Small intestine (tissue), 7 donors: ENCODE measurements at regions not wholly inside any gene's neighbourhood (a gene's known extent, or its start where the extent isn't known, plus 50 kb on each side); places are given as distances from the start of the nearest gene placed in this dataset.
A peak's percentile ranks its signal among the peaks of the same experiment; 100 is the strongest.

Experiments used
- DNase-seq, 2 donors: peaks; one replicate each; pipeline versions ENCODE4 v3.0.0 to v3.0.0-alpha.2; 2013
- FAIRE-seq: peaks from 2 replicates; lab custom pipeline; 2012; peaks lifted over from hg19 to GRCh38; lab: Jason Lieb, UNC
- H3K27ac ChIP-seq, 3 donors: one replicate each; pipeline ENCODE4 v1.5.1; 2013; ENCODE audit warnings: low read length in 2 of 3, mild to moderate bottlenecking in 2 of 3, control low read depth in 1 of 3, inconsistent platforms in 1 of 3, low read depth in 1 of 3, moderate library complexity in 1 of 3
- H3K27me3 ChIP-seq, 3 donors: one replicate each; pipeline ENCODE4 v1.6.1; 2013; ENCODE audit warnings: low read length in 3 of 3, inconsistent platforms in 1 of 3; ENCODE audit not compliant: control insufficient read depth in 3 of 3, insufficient read depth in 3 of 3
- H3K36me3 ChIP-seq, 3 donors: one replicate each; pipeline ENCODE4 v1.6.1; 2013; ENCODE audit warnings: low read length in 3 of 3, inconsistent platforms in 1 of 3, low read depth in 1 of 3, mild to moderate bottlenecking in 1 of 3, moderate library complexity in 1 of 3; ENCODE audit not compliant: control insufficient read depth in 3 of 3, insufficient read depth in 2 of 3
- H3K4me1 ChIP-seq, 3 donors: one replicate each; pipeline ENCODE4 v1.6.1; 2013; ENCODE audit warnings: low read length in 2 of 3, inconsistent platforms in 1 of 3, low read depth in 1 of 3, mild to moderate bottlenecking in 1 of 3, moderate library complexity in 1 of 3; ENCODE audit not compliant: control insufficient read depth in 3 of 3, insufficient read depth in 2 of 3
- H3K4me3 ChIP-seq, 3 donors: one replicate each; pipeline ENCODE4 v1.5.1; 2013; ENCODE audit warnings: low read length in 3 of 3, control low read depth in 1 of 3, inconsistent platforms in 1 of 3, low read depth in 1 of 3, mild to moderate bottlenecking in 1 of 3, moderate library complexity in 1 of 3
- H3K9me3 ChIP-seq, 2 donors: one replicate each; pipeline ENCODE4 v1.6.1; 2013; ENCODE audit warnings: low read depth in 1 of 2, low read length in 1 of 2; ENCODE audit not compliant: control insufficient read depth in 2 of 2, insufficient read depth in 1 of 2
- WGBS, 3 donors: extraction: QIAGEN DNeasy Blood & Tissue Kit; methylation state at CpG; one replicate each; pipeline ENCODE4 v1.1.7; 2013; 5-methylcytosine and 5-hydroxymethylcytosine counted together
- donor health status: healthy with polysubstance abuse.
- donor health status: control.
- donor health status: control.
- donor health status: Bipolar disorder and iron deficiency.
- donor health status: healthy.

- Histone ChIP-seq H3K36me3 (no peaks in the 10 kb centered on the region), H3K27ac (no peak overlapping the region), H3K4me1 (no peaks in the 10 kb centered on the region), H3K27me3 (no peaks in the 10 kb centered on the region), H3K4me3 (no peak overlapping the region), H3K9me3 (no peaks in the 10 kb centered on the region)
- DNase-seq (no peak), FAIRE-seq (no peak)
- WGBS, 3 donors: 82 to 94% (median 92%) methylated on average over 3 of the region's 3 CpGs
These were observed 165.9 kb upstream of the TMEM260 start for GRCh38 chr14:56413721-56414120.

- H3K4me3 ChIP-seq: no peak overlapping the region
- WGBS, 3 donors: 85 to 93% (median 92%) methylated on average over 3 of the region's 3 CpGs
- no peak overlapping the region for H3K27ac ChIP-seq
- no peaks in the 10 kb centered on the region for H3K27me3 ChIP-seq
- FAIRE-seq (no peak), DNase-seq (no peak)
- no peaks in the 10 kb centered on the region for H3K4me1 ChIP-seq
- no peaks in the 10 kb centered on the region for H3K36me3 ChIP-seq
- no peaks in the 10 kb centered on the region for H3K9me3 ChIP-seq
These were observed 165.4 kb upstream of the TMEM260 start for GRCh38 chr14:56414236-56414635.

GRCh38 chr14:56416213-56416612, 163.4 kb upstream of the TMEM260 start:
- H3K4me3 ChIP-seq: no peak overlapping the region
- DNase-seq (no peak), FAIRE-seq (no peak)
- no peaks in the 10 kb centered on the region for H3K36me3 ChIP-seq
- H3K27me3 ChIP-seq: no peaks in the 10 kb centered on the region
- 93 to 94% (median 93%) methylated on average over 8 to 9 of the region's 9 CpGs for WGBS, 3 donors
- no peak overlapping the region for H3K27ac ChIP-seq
- no peaks in the 10 kb centered on the region for H3K4me1 ChIP-seq
- H3K9me3 ChIP-seq: no peaks in the 10 kb centered on the region

- Histone ChIP-seq H3K27me3 (no peaks in the 10 kb centered on the region), H3K27ac (no peak overlapping the region), H3K9me3 (no peaks in the 10 kb centered on the region), H3K4me3 (no peak overlapping the region), H3K36me3 (no peaks in the 10 kb centered on the region), H3K4me1 (no peaks in the 10 kb centered on the region)
- no peak for FAIRE-seq
- WGBS, 3 donors: 64 to 88% (median 78%) methylated on average over 1 of the region's 1 CpG
- DNase-seq: no peak
These were observed 162.4 kb upstream of the TMEM260 start for GRCh38 chr14:56417173-56417572.

- Histone ChIP-seq H3K9me3 (no peaks in the 10 kb centered on the region), H3K4me1 (no peaks in the 10 kb centered on the region), H3K36me3 (no peaks in the 10 kb centered on the region), H3K27me3 (no peaks in the 10 kb centered on the region), H3K4me3 (no peak overlapping the region), H3K27ac (no peak overlapping the region)
- DNase-seq (no peak), FAIRE-seq (no peak)
- 70 to 82% (median 73%) methylated on average over 1 of the region's 1 CpG for WGBS, 3 donors
These were observed 159.8 kb upstream of the TMEM260 start for GRCh38 chr14:56419750-56420149.

DNA sequence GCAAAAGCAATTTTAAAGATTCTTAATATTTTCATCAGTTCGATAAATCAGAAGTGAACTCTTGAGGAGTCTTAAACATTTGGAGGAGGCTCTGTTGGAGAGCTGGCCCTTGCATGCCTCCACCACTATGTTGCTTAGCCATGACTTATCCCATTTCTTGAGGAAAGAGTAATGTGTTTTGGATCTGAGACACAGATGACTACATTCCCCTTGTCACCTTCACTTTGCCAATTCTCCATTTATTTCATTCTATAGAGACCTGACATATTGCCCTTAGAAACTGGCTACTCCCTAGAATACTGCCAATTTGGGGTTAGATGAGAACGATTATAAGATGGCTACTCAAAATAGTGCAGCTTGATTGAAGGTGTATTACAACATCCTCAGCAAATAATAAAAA, 157.4 kb upstream of the TMEM260 start:
- H3K4me3 ChIP-seq: no peak overlapping the region
- no peaks in the 10 kb centered on the region for H3K36me3 ChIP-seq
- 75 to 79% (median 78%) methylated on average over 2 of the region's 2 CpGs for WGBS, 3 donors
- no peaks in the 10 kb centered on the region for H3K27me3 ChIP-seq
- no peak overlapping the region for H3K27ac ChIP-seq
- no peaks in the 10 kb centered on the region for H3K4me1 ChIP-seq
- DNase-seq (no peak), FAIRE-seq (no peak)
- no peaks in the 10 kb centered on the region for H3K9me3 ChIP-seq

GRCh38 chr14:56422703-56423213, 156.8 kb upstream of the TMEM260 start:
- no peak overlapping the region for H3K4me3 ChIP-seq
- H3K36me3 ChIP-seq: no peaks in the 10 kb centered on the region
- DNase-seq (peak; percentile 60 to 63), FAIRE-seq (no peak)
- no peaks in the 10 kb centered on the region for H3K9me3 ChIP-seq
- 0 to 7% (median 0%) methylated on average over 1 of the region's 1 CpG for WGBS, 3 donors
- no peaks in the 10 kb centered on the region for H3K4me1 ChIP-seq
- H3K27ac ChIP-seq: no peak overlapping the region
- H3K27me3 ChIP-seq: no peaks in the 10 kb centered on the region

- Histone ChIP-seq H3K36me3 (no peaks in the 10 kb centered on the region), H3K4me1 (no peaks in the 10 kb centered on the region), H3K9me3 (no peaks in the 10 kb centered on the region), H3K27ac (no peak overlapping the region), H3K4me3 (no peak overlapping the region), H3K27me3 (no peaks in the 10 kb centered on the region)
- WGBS, 3 donors: 42 to 68% (median 66%) methylated on average over 2 of the region's 2 CpGs
- no peak for DNase-seq
- FAIRE-seq: no peak
These were observed 156.1 kb upstream of the TMEM260 start for GRCh38 chr14:56423544-56423943.

DNA sequence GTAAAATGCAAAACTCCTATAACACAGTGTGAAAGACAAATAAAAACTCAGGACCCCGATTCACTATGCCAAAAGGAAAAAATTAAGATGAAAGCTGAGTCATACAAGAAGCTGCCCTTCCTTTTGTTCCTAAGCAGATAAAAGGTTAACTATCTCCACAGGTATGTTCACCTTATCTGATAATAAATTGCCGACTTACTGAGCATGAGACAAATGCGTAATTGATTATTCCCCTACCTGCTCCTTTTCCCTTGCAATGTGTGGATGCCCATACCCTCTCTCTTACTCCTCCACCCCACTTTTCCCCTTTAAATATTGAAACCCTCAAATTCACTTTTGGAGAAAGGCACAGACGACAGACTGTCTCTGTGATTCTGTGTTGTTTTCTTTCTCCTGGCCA, 148.6 kb upstream of the TMEM260 start:
- Histone ChIP-seq H3K9me3 (no peaks in the 10 kb centered on the region), H3K4me3 (no peak overlapping the region), H3K4me1 (no peaks in the 10 kb centered on the region), H3K36me3 (no peaks in the 10 kb centered on the region), H3K27ac (no peak overlapping the region), H3K27me3 (peaks cover 0 to 25% (median 2%) of the 10 kb centered on the region in 3 donors)
- 24 to 63% (median 40%) methylated on average over 4 of the region's 4 CpGs for WGBS, 3 donors
- DNase-seq (no peak), FAIRE-seq (no peak)
